ENCODE measurements at regions not wholly inside any gene's neighbourhood (a gene's known extent, or its start where the extent isn't known, plus 50 kb on each side); places are given as distances from the start of the nearest gene placed in this dataset.

GRCh38 chr1:60229821-60230220 lies 156.3 kb upstream of the C1orf87 start:
- H3K27ac ChIP-seq (ENCODE audit: low read depth in 2 of 2, low read length in 2 of 2), result no peak overlapping the region
- no peaks in the 10 kb centered on the region for H3K27me3 ChIP-seq (ENCODE audit: control insufficient read depth, insufficient read depth, low read length)
- TF ChIP-seq, protein P1, sequence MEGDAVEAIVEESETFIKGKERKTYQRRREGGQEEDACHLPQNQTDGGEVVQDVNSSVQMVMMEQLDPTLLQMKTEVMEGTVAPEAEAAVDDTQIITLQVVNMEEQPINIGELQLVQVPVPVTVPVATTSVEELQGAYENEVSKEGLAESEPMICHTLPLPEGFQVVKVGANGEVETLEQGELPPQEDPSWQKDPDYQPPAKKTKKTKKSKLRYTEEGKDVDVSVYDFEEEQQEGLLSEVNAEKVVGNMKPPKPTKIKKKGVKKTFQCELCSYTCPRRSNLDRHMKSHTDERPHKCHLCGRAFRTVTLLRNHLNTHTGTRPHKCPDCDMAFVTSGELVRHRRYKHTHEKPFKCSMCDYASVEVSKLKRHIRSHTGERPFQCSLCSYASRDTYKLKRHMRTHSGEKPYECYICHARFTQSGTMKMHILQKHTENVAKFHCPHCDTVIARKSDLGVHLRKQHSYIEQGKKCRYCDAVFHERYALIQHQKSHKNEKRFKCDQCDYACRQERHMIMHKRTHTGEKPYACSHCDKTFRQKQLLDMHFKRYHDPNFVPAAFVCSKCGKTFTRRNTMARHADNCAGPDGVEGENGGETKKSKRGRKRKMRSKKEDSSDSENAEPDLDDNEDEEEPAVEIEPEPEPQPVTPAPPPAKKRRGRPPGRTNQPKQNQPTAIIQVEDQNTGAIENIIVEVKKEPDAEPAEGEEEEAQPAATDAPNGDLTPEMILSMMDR (IDR thresholded peaks at IDR 0.05; ENCODE audit: borderline replicate concordance, extremely low read depth, insufficient read depth), result no peak
- no peak overlapping the region for H3K9ac ChIP-seq (ENCODE audit: low read length in 3 of 3)
- H3K4me1 ChIP-seq (ENCODE audit: control insufficient read depth in 2 of 3, insufficient read depth in 2 of 3, low read depth in 1 of 3, low read length in 3 of 3), result no peaks in the 10 kb centered on the region
- no peak overlapping the region for H3K4me3 ChIP-seq (ENCODE audit: low read length in 3 of 3)
- intact Hi-C loops (cut with DNase I), result no loop called here
- FAIRE-seq (no peak), DNase-seq (no peak)
- H3K9me3 ChIP-seq (ENCODE audit: control insufficient read depth in 2 of 3, insufficient read depth in 1 of 3, low read length in 3 of 3), result no peaks in the 10 kb centered on the region
- no peaks in the 10 kb centered on the region for H3K36me3 ChIP-seq (ENCODE audit: control insufficient read depth in 2 of 3, insufficient read depth in 3 of 3, low read length in 3 of 3)

- Histone ChIP-seq H3K27ac (ENCODE audit: low read depth in 2 of 2, low read length in 2 of 2) (no peak overlapping the region), H3K9ac (ENCODE audit: low read length in 3 of 3) (no peak overlapping the region), H3K27me3 (ENCODE audit: control insufficient read depth, insufficient read depth, low read length) (no peaks in the 10 kb centered on the region), H3K4me1 (ENCODE audit: control insufficient read depth in 2 of 3, insufficient read depth in 2 of 3, low read depth in 1 of 3, low read length in 3 of 3) (no peaks in the 10 kb centered on the region), H3K4me3 (ENCODE audit: low read length in 3 of 3) (no peak overlapping the region), H3K36me3 (ENCODE audit: control insufficient read depth in 2 of 3, insufficient read depth in 3 of 3, low read length in 3 of 3) (no peaks in the 10 kb centered on the region), H3K9me3 (ENCODE audit: control insufficient read depth in 2 of 3, insufficient read depth in 1 of 3, low read length in 3 of 3) (no peaks in the 10 kb centered on the region)
- FAIRE-seq (no peak), DNase-seq (no peak)
- intact Hi-C loops (cut with DNase I), result no loop called here
- TF ChIP-seq, protein P1 (IDR thresholded peaks at IDR 0.05; ENCODE audit: borderline replicate concordance, extremely low read depth, insufficient read depth), result no peak
Measured at GRCh38 chr1:60228041-60228491, 154.5 kb upstream of the C1orf87 start.

DNA sequence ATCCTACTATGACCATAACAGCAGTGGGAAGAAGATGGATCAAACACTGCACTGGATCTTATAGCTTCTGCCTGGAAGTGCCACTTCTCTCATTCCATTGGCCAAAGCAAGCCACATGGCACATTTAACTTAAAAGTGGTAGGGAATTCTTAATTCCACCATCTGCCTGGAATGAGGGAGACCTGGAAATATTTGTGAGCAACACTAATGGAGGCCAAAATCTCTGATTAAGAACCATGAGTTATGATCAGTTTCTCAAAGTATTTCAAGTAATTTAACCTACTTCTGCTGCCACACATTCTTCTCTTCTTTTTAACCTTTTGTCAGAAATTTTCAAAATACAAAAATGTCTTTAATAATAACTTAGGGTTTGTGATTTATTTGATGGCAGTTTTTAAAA lies 154.0 kb upstream of the C1orf87 start:
- TF ChIP-seq, protein P1 (IDR thresholded peaks at IDR 0.05; ENCODE audit: borderline replicate concordance, extremely low read depth, insufficient read depth), result no peak
- H3K27me3 ChIP-seq (ENCODE audit: control insufficient read depth, insufficient read depth, low read length), result no peaks in the 10 kb centered on the region
- intact Hi-C loops (cut with DNase I), result no loop called here
- no peak for FAIRE-seq
- no peak overlapping the region for H3K4me3 ChIP-seq (ENCODE audit: low read length in 3 of 3)
- H3K9ac ChIP-seq (ENCODE audit: low read length in 3 of 3), result no peak overlapping the region
- no peaks in the 10 kb centered on the region for H3K4me1 ChIP-seq (ENCODE audit: control insufficient read depth in 2 of 3, insufficient read depth in 2 of 3, low read depth in 1 of 3, low read length in 3 of 3)
- H3K27ac ChIP-seq (ENCODE audit: low read depth in 2 of 2, low read length in 2 of 2), result no peak overlapping the region
- H3K36me3 ChIP-seq (ENCODE audit: control insufficient read depth in 2 of 3, insufficient read depth in 3 of 3, low read length in 3 of 3), result no peaks in the 10 kb centered on the region
- no peaks in the 10 kb centered on the region for H3K9me3 ChIP-seq (ENCODE audit: control insufficient read depth in 2 of 3, insufficient read depth in 1 of 3, low read length in 3 of 3)
- DNase-seq, result no peak

DNA sequence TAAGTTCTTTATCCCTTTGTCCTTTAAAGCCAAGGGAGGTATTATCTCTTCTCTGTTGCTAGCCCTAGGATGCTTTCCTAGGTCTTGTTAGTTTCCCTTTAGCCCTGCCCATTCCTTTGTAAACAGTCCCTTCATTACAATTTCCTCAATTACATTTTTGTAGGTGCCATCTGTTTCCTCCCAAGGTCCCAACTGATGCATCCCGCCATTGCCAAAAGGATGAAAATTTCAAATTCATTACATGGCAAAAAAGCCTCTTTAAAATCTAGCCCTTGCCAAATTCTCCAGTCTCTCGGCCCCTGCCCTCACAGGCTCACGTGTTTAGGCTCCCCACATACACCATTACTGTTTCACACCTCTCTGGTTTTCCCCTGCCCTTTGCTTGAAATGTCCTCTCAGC lies 151.9 kb upstream of the C1orf87 start:
- TF ChIP-seq, protein P1 (IDR thresholded peaks at IDR 0.05; ENCODE audit: borderline replicate concordance, extremely low read depth, insufficient read depth), result no peak
- H3K27me3 ChIP-seq (ENCODE audit: control insufficient read depth, insufficient read depth, low read length), result no peaks in the 10 kb centered on the region
- intact Hi-C loops (cut with DNase I), result no loop called here
- no peaks in the 10 kb centered on the region for H3K36me3 ChIP-seq (ENCODE audit: control insufficient read depth in 2 of 3, insufficient read depth in 3 of 3, low read length in 3 of 3)
- H3K27ac ChIP-seq (ENCODE audit: low read depth in 2 of 2, low read length in 2 of 2), result no peak overlapping the region
- no peak for DNase-seq
- H3K4me3 ChIP-seq (ENCODE audit: low read length in 3 of 3), result no peak overlapping the region
- H3K9me3 ChIP-seq (ENCODE audit: control insufficient read depth in 2 of 3, insufficient read depth in 1 of 3, low read length in 3 of 3), result no peaks in the 10 kb centered on the region
- H3K9ac ChIP-seq (ENCODE audit: low read length in 3 of 3), result no peak overlapping the region
- H3K4me1 ChIP-seq (ENCODE audit: control insufficient read depth in 2 of 3, insufficient read depth in 2 of 3, low read depth in 1 of 3, low read length in 3 of 3), result no peaks in the 10 kb centered on the region
- no peak for FAIRE-seq
